C4-2B (cell line): ENCODE measurements at regions not wholly inside any gene's neighbourhood (a gene's known extent, or its start where the extent isn't known, plus 50 kb on each side); places are given as distances from the start of the nearest gene placed in this dataset.

Experiments used
- ZFX ChIP-seq: fragments of 450-650 bp; IDR thresholded peaks from 2 replicates; pipeline ENCODE4 v1.6.1; 2017
- TF ChIP-seq, protein P1 (sequence below): fragments of 450-650 bp; conservative IDR thresholded peaks from 2 replicates; pipeline ENCODE4 v1.5.1; 2017; ENCODE audit warnings: mild to moderate bottlenecking

DNA sequence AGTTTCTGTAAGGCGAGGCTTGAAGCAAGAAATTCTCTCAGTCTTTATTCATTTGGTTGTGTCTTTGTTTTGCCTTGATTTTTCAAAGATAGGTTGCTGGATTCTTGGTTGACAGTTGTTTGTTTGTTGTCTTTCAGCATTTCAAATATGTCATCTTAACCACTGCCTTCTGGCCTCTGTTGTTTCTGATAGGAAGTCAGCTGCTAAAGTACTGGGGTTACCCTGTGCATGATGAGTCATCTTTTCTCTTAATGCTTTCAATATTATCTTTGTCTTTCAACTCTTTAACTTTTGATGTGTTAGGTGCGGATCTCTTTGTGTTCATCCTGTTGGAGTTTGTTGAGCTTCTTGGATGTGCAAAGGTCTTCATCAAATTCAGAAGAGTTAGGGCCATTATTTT is 1571.3 kb downstream of the MAT2B start:
- TF ChIP-seq, protein P1, sequence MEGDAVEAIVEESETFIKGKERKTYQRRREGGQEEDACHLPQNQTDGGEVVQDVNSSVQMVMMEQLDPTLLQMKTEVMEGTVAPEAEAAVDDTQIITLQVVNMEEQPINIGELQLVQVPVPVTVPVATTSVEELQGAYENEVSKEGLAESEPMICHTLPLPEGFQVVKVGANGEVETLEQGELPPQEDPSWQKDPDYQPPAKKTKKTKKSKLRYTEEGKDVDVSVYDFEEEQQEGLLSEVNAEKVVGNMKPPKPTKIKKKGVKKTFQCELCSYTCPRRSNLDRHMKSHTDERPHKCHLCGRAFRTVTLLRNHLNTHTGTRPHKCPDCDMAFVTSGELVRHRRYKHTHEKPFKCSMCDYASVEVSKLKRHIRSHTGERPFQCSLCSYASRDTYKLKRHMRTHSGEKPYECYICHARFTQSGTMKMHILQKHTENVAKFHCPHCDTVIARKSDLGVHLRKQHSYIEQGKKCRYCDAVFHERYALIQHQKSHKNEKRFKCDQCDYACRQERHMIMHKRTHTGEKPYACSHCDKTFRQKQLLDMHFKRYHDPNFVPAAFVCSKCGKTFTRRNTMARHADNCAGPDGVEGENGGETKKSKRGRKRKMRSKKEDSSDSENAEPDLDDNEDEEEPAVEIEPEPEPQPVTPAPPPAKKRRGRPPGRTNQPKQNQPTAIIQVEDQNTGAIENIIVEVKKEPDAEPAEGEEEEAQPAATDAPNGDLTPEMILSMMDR, result no peak
- no peak for TF ChIP-seq ZFX
